DMS114 treated with DMSO at 0.1 percent for 48 hours (cell line): ENCODE measurements at regions not wholly inside any gene's neighbourhood (a gene's known extent, or its start where the extent isn't known, plus 50 kb on each side); places are given as distances from the start of the nearest gene placed in this dataset.
"Not testable (repeated sequence)": the region's sequence is repeated elsewhere in the genome, so short reads cannot be mapped to it uniquely, and the experiment has no call there.

Experiments used
- DNase-seq: peaks from one replicate; lab custom pipeline; 2025; ENCODE audit not compliant: unreplicated experiment; lab: John Stamatoyannopoulos, UW

- no peak for DNase-seq
Measured at GRCh38 chr4:123599061-123599919, 202.7 kb downstream of the SPRY1 start.

GRCh38 chr4:123599920-123600810 is 203.6 kb downstream of the SPRY1 start:
- no peak for DNase-seq

- DNase-seq = no peak
Measured at GRCh38 chr4:123600987-123601904, 204.7 kb downstream of the SPRY1 start.

GRCh38 chr4:123602007-123602406 is 205.4 kb downstream of the SPRY1 start:
- DNase-seq = no peak

- DNase-seq = no peak
Measured at GRCh38 chr4:123603165-123603564, 206.6 kb downstream of the SPRY1 start.

GRCh38 chr4:123605797-123606196 is 209.2 kb downstream of the SPRY1 start:
- DNase-seq = not testable (repeated sequence)

GRCh38 chr4:123606336-123606735 is 209.7 kb downstream of the SPRY1 start:
- no peak for DNase-seq

GRCh38 chr4:123606946-123607542 is 210.4 kb downstream of the SPRY1 start:
- no peak for DNase-seq

GRCh38 chr4:123609829-123610228 is 213.2 kb downstream of the SPRY1 start:
- no peak for DNase-seq

- DNase-seq = no peak
Measured at GRCh38 chr4:123613586-123614344, 217.2 kb downstream of the SPRY1 start.

GRCh38 chr4:123615901-123616300 is 219.3 kb downstream of the SPRY1 start:
- no peak for DNase-seq

- no peak for DNase-seq
Measured at GRCh38 chr4:123616951-123617461, 220.4 kb downstream of the SPRY1 start.

- no peak for DNase-seq
Measured at GRCh38 chr4:123617791-123618190, 221.2 kb downstream of the SPRY1 start.

GRCh38 chr4:123618606-123619005 is 222.0 kb downstream of the SPRY1 start:
- DNase-seq = no peak

- DNase-seq = no peak
Measured at GRCh38 chr4:123619326-123619725, 222.7 kb downstream of the SPRY1 start.

GRCh38 chr4:123619895-123620294 is 223.3 kb downstream of the SPRY1 start:
- no peak for DNase-seq

GRCh38 chr4:123621072-123621705 is 224.6 kb downstream of the SPRY1 start:
- DNase-seq = no peak

GRCh38 chr4:123622572-123622971 is 226.0 kb downstream of the SPRY1 start:
- no peak for DNase-seq

GRCh38 chr4:123623611-123624010 is 227.0 kb downstream of the SPRY1 start:
- no peak for DNase-seq
